HepG2 (cell line): ENCODE measurements at regions not wholly inside any gene's neighbourhood (a gene's known extent, or its start where the extent isn't known, plus 50 kb on each side); places are given as distances from the start of the nearest gene placed in this dataset.

ENCODE experiments used
- POLR2A ChIP-seq, 2 experiments: IDR thresholded peaks; 2 replicates each; pipeline ENCODE4 v1.6.1; 2011; ENCODE audit warnings: low read depth in 2 of 2, low read length in 2 of 2, mild to moderate bottlenecking in 1 of 2, moderate library complexity in 1 of 2; ENCODE audit not compliant: insufficient read depth in 1 of 2
- POLR2AphosphoS5 ChIP-seq: IDR thresholded peaks from 2 replicates; pipeline ENCODE4 v1.6.1; 2012; ENCODE audit warnings: low read depth, low read length
- TF ChIP-seq, protein P1 (sequence below): IDR thresholded peaks from 2 replicates; pipeline ENCODE4 v1.6.1; 2012; ENCODE audit warnings: inconsistent platforms

DNA sequence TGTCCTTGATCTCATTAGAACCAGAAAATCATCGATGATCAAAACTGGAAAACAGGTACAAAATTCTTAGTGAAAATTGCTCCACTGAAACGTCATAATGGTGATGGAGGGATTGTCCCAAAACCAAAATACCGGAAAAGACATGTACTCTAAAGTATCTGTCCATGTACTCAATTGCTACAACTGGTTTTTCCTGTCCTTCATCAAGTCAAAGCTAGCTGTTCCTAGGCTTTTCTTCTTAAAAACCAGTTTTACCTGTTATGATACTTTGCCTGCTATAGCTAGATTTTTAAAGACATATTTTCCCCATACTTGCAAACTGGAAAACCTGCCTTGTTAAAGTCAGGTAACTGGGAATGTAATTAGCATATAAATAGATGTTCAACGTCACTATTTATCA is 50.5 kb upstream of the LRRC1 start:
- TF ChIP-seq, protein P1, sequence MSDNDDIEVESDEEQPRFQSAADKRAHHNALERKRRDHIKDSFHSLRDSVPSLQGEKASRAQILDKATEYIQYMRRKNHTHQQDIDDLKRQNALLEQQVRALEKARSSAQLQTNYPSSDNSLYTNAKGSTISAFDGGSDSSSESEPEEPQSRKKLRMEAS = no peak
- TF ChIP-seq POLR2AphosphoS5 (no peak), POLR2A (IDR thresholded peaks at IDR 0.05; ENCODE audit: insufficient read depth in 1 of 2, low read depth in 2 of 2, low read length in 2 of 2) (no peak)
